HL-60 (cell line): ENCODE measurements at regions not wholly inside any gene's neighbourhood (a gene's known extent, or its start where the extent isn't known, plus 50 kb on each side); places are given as distances from the start of the nearest gene placed in this dataset.
A peak's percentile ranks its signal among the peaks of the same experiment; 100 is the strongest.

Experiments used
- DNase-seq, 2 experiments: peaks; one replicate each; pipeline ENCODE4 v3.0.0-alpha.2; 2010 to 2020; ENCODE audit warnings: low read depth in 1 of 2, low spot score in 1 of 2
- H3K27ac ChIP-seq: fragments of 250-450 bp; sonication (Bioruptor Pico); replicated peaks from 2 replicates; pipeline ENCODE4 v1.5.1; 2020; ENCODE audit warnings: mild to moderate bottlenecking, moderate library complexity
- H3K27me3 ChIP-seq: fragments of 250-450 bp; sonication (Bioruptor Pico); 2 replicates; pipeline ENCODE4 v1.5.1; 2021; ENCODE audit warnings: mild to moderate bottlenecking, moderate library complexity; ENCODE audit not compliant: insufficient read depth, poor library complexity, severe bottlenecking
- H3K4me3 ChIP-seq: replicated peaks from 2 replicates; pipeline ENCODE4 v1.5.1; 2011; ENCODE audit warnings: mild to moderate bottlenecking, control low read depth, low read length; ENCODE audit not compliant: insufficient read depth
- CTCF ChIP-seq: IDR thresholded peaks from one replicate; pipeline ENCODE4 v1.5.1; 2011; ENCODE audit warnings: low read length, control low read depth, inconsistent platforms; ENCODE audit not compliant: insufficient read depth
- GABPA ChIP-seq: IDR thresholded peaks from 2 replicates; pipeline ENCODE4 v1.6.1; 2012; ENCODE audit warnings: low read depth
- POLR2AphosphoS5 ChIP-seq: IDR thresholded peaks from 2 replicates; pipeline ENCODE4 v1.6.1; 2012; ENCODE audit warnings: low read depth
- REST ChIP-seq: IDR thresholded peaks from 2 replicates; pipeline ENCODE4 v1.6.1; 2012; ENCODE audit warnings: low read depth; ENCODE audit not compliant: insufficient replicate concordance
- SPI1 ChIP-seq: IDR thresholded peaks from 2 replicates; pipeline ENCODE4 v1.6.1; 2012; ENCODE audit warnings: low read depth, mild to moderate bottlenecking, borderline replicate concordance

DNA sequence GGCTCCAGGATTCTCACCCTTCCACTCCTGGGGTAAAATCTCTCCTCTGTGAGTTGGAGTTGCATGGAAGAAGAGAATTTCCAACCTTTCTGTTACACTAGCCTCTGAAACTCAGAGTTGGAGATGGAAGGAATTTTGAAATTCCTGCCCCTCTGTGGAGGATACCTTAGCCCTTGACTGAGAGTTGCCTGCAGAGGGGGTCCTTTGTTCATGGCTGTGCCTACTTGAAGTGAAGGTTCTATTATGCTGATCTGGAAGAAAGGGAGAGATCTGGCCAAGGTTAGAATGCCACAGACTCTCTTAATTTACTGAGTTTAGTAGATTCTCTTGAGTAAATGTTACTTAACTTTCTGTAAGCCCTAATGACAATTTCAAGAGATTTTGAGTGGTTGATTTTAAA is 626.6 kb upstream of the GYPC start:
- H3K4me3 ChIP-seq: no peak overlapping the region
- H3K27me3 ChIP-seq: no peaks in the 10 kb centered on the region
- no peak for DNase-seq
- no peak overlapping the region for H3K27ac ChIP-seq
- TF ChIP-seq GABPA: no peak
- no peak for TF ChIP-seq REST
- TF ChIP-seq SPI1: no peak
- TF ChIP-seq POLR2AphosphoS5: no peak
- no peak for TF ChIP-seq CTCF

- DNase-seq: no peak
- H3K4me3 ChIP-seq: no peak overlapping the region
- H3K27ac ChIP-seq: no peak overlapping the region
- TF ChIP-seq SPI1 (peak; percentile 39; the same call in 1 of the 2 replicates), CTCF (no peak), REST (no peak), POLR2AphosphoS5 (no peak), GABPA (no peak)
- no peaks in the 10 kb centered on the region for H3K27me3 ChIP-seq
These were observed 617.1 kb upstream of the GYPC start for GRCh38 chr2:126038861-126039260.

GRCh38 chr2:126041391-126042047 is 614.4 kb upstream of the GYPC start:
- no peak overlapping the region for H3K27ac ChIP-seq
- TF ChIP-seq CTCF: no peak
- TF ChIP-seq SPI1: no peak
- TF ChIP-seq GABPA: no peak
- TF ChIP-seq REST: no peak
- no peak for TF ChIP-seq POLR2AphosphoS5
- no peaks in the 10 kb centered on the region for H3K27me3 ChIP-seq
- no peak for DNase-seq
- no peak overlapping the region for H3K4me3 ChIP-seq
